ENCODE measurements at regions not wholly inside any gene's neighbourhood (a gene's known extent, or its start where the extent isn't known, plus 50 kb on each side); places are given as distances from the start of the nearest gene placed in this dataset.

- TF ChIP-seq CTCF (IDR thresholded peaks at IDR 0.05; ENCODE audit: insufficient read depth, low read depth, low read length) (no peak), EZH2 (IDR thresholded peaks at IDR 0.05; ENCODE audit: insufficient read depth, low read length) (no peak)
Measured at GRCh38 chr4:66160606-66161005, 490.3 kb upstream of the EPHA5 start.

All from astrocyte (in vitro differentiated cells and primary cell).